ENCODE measurements at regions not wholly inside any gene's neighbourhood (a gene's known extent, or its start where the extent isn't known, plus 50 kb on each side); places are given as distances from the start of the nearest gene placed in this dataset.

- no peaks in the 10 kb centered on the region for H3K36me3 ChIP-seq (replicated peaks in 1 of 2; ENCODE audit: control insufficient read depth in 1 of 2, insufficient read depth in 2 of 2, low read length in 1 of 2)
Measured at GRCh38 chr7:41069635-41070034, 633.3 kb downstream of the INHBA start.

GRCh38 chr7:41067576-41067975, 635.3 kb downstream of the INHBA start:
- 48% methylated on average over 1 of the region's 1 CpG for WGBS (ENCODE audit: low lambda C conversion rate)
- Histone ChIP-seq H3K4me1 (ENCODE audit: control insufficient read depth in 1 of 2, insufficient read depth in 2 of 2, low read depth in 1 of 2, low read length in 1 of 2) (no peaks in the 10 kb centered on the region; a peak in 1 of 4 replicates), H3K79me2 (ENCODE audit: insufficient read depth) (no peaks in the 10 kb centered on the region), H3F3A (replicated peaks; ENCODE audit: insufficient read depth) (no peaks in the 10 kb centered on the region), H3K27ac (ENCODE audit: low read depth in 2 of 2, low read length in 1 of 2) (no peak overlapping the region), H2AFZ (ENCODE audit: low read depth) (no peak overlapping the region), H3K36me3 (replicated peaks in 1 of 2; ENCODE audit: control insufficient read depth in 1 of 2, insufficient read depth in 2 of 2, low read length in 1 of 2) (no peaks in the 10 kb centered on the region), H4K20me1 (ENCODE audit: insufficient read depth) (no peaks in the 10 kb centered on the region), H3K4me3 (ENCODE audit: low read depth in 2 of 2, low read length in 1 of 2) (no peak overlapping the region), H3K9me2 (no peaks in the 10 kb centered on the region), H3K9me3 (0 out of 2 replicates have a peak, but pooled peaks cover 7% of the 10 kb centered on the region), H3K9ac (no peak overlapping the region), H3K4me2 (no peak overlapping the region), H3K27me3 (ENCODE audit: insufficient read depth) (no peaks in the 10 kb centered on the region)
- CTCF ChIA-PET = no interaction called here
- TF ChIP-seq NRF1 (IDR thresholded peaks at IDR 0.05; ENCODE audit: low read depth, low read length) (no peak), ZBTB33 (IDR thresholded peaks at IDR 0.05; ENCODE audit: borderline replicate concordance, low read depth) (no peak)
- POLR2A ChIA-PET = no interaction called here
- DNase-seq = no peak

More at GRCh38 chr7:41069635-41070034, 633.3 kb downstream of the INHBA start:
- Histone ChIP-seq H3K79me2 (ENCODE audit: insufficient read depth) (no peaks in the 10 kb centered on the region), H3K4me1 (ENCODE audit: control insufficient read depth in 1 of 2, insufficient read depth in 2 of 2, low read depth in 1 of 2, low read length in 1 of 2) (no peaks in the 10 kb centered on the region; a peak in 1 of 4 replicates), H4K20me1 (ENCODE audit: insufficient read depth) (no peaks in the 10 kb centered on the region), H3K27ac (ENCODE audit: low read depth in 2 of 2, low read length in 1 of 2) (no peak overlapping the region), H3K9me2 (no peaks in the 10 kb centered on the region), H2AFZ (ENCODE audit: low read depth) (no peak overlapping the region), H3K9ac (no peak overlapping the region), H3K4me2 (no peak overlapping the region), H3K9me3 (0 out of 2 replicates have a peak, but pooled peaks cover 7% of the 10 kb centered on the region), H3F3A (replicated peaks; ENCODE audit: insufficient read depth) (no peaks in the 10 kb centered on the region), H3K27me3 (ENCODE audit: insufficient read depth) (no peaks in the 10 kb centered on the region), H3K4me3 (ENCODE audit: low read depth in 2 of 2, low read length in 1 of 2) (no peak overlapping the region)
- TF ChIP-seq FOSL2 (IDR thresholded peaks at IDR 0.05; ENCODE audit: borderline replicate concordance, low read depth) (no peak), CHD2 (IDR thresholded peaks at IDR 0.05; ENCODE audit: low read length, partially characterized antibody) (no peak), FOXJ3 (CRISPR knock-in tag; IDR thresholded peaks at IDR 0.05) (no peak), TEAD4 (IDR thresholded peaks at IDR 0.05; ENCODE audit: borderline replicate concordance, insufficient read depth) (no peak)
- CTCF ChIA-PET = no interaction called here
- POLR2A ChIA-PET = no interaction called here
- no peak for DNase-seq
- 92% methylated on average over 3 of the region's 3 CpGs for WGBS (ENCODE audit: low lambda C conversion rate)

GRCh38 chr7:41065663-41066062, 637.2 kb downstream of the INHBA start:
- H3K4me2 ChIP-seq = no peak overlapping the region
- no peak for TF ChIP-seq POLR2AphosphoS5 (IDR thresholded peaks at IDR 0.05; ENCODE audit: low read depth, low read length)
- TF ChIP-seq EZH2phosphoT487 (IDR thresholded peaks at IDR 0.05; ENCODE audit: borderline replicate concordance, low read depth) = no peak
- TF ChIP-seq SMC3 (IDR thresholded peaks at IDR 0.05; ENCODE audit: low read depth, low read length) = no peak
- no peak for TF ChIP-seq RAD21 (IDR thresholded peaks at IDR 0.05; ENCODE audit: low read length)
- no peak for TF ChIP-seq TEAD4 (IDR thresholded peaks at IDR 0.05; ENCODE audit: borderline replicate concordance, insufficient read depth)
- TF ChIP-seq MXI1 (IDR thresholded peaks at IDR 0.05; ENCODE audit: low read depth, low read length) = no peak
- TF ChIP-seq SIN3A (IDR thresholded peaks at IDR 0.05; ENCODE audit: borderline replicate concordance, low read depth, low read length) = no peak
- no peak for TF ChIP-seq FOXJ3 (CRISPR knock-in tag; IDR thresholded peaks at IDR 0.05)
- no peak for TF ChIP-seq EP300 (IDR thresholded peaks at IDR 0.05; ENCODE audit: borderline replicate concordance in 1 of 2, low read depth in 1 of 2, low read length in 1 of 2)
- TF ChIP-seq, protein P1, sequence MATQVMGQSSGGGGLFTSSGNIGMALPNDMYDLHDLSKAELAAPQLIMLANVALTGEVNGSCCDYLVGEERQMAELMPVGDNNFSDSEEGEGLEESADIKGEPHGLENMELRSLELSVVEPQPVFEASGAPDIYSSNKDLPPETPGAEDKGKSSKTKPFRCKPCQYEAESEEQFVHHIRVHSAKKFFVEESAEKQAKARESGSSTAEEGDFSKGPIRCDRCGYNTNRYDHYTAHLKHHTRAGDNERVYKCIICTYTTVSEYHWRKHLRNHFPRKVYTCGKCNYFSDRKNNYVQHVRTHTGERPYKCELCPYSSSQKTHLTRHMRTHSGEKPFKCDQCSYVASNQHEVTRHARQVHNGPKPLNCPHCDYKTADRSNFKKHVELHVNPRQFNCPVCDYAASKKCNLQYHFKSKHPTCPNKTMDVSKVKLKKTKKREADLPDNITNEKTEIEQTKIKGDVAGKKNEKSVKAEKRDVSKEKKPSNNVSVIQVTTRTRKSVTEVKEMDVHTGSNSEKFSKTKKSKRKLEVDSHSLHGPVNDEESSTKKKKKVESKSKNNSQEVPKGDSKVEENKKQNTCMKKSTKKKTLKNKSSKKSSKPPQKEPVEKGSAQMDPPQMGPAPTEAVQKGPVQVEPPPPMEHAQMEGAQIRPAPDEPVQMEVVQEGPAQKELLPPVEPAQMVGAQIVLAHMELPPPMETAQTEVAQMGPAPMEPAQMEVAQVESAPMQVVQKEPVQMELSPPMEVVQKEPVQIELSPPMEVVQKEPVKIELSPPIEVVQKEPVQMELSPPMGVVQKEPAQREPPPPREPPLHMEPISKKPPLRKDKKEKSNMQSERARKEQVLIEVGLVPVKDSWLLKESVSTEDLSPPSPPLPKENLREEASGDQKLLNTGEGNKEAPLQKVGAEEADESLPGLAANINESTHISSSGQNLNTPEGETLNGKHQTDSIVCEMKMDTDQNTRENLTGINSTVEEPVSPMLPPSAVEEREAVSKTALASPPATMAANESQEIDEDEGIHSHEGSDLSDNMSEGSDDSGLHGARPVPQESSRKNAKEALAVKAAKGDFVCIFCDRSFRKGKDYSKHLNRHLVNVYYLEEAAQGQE (IDR thresholded peaks at IDR 0.05; ENCODE audit: low read depth, low read length) = no peak
- TF ChIP-seq NFIC (IDR thresholded peaks at IDR 0.05; ENCODE audit: borderline replicate concordance) = no peak
- no peak for TF ChIP-seq FOXM1 (IDR thresholded peaks at IDR 0.05; ENCODE audit: low read depth)
- H3K9ac ChIP-seq = no peak overlapping the region
- H3K9me3 ChIP-seq = no peaks in the 10 kb centered on the region
- CTCF ChIA-PET = interaction anchor here (0.6 to 0.8 kb wide), 2 partner anchors 11 to 18 kb away, joined by 3 read pairs; no protein-coding TSS in a partner anchor
- WGBS (ENCODE audit: low lambda C conversion rate) = 90% methylated on average over 4 of the region's 4 CpGs
- no peaks in the 10 kb centered on the region for H3K79me2 ChIP-seq (ENCODE audit: insufficient read depth)
- H3K4me3 ChIP-seq (ENCODE audit: low read depth in 2 of 2, low read length in 1 of 2) = no peak overlapping the region
- no peak overlapping the region for H3K27ac ChIP-seq (ENCODE audit: low read depth in 2 of 2, low read length in 1 of 2)
- no peak overlapping the region for H2AFZ ChIP-seq (ENCODE audit: low read depth)
- no peaks in the 10 kb centered on the region for H3K9me2 ChIP-seq
- no peaks in the 10 kb centered on the region; a peak in 1 of 4 replicates for H3K4me1 ChIP-seq (ENCODE audit: control insufficient read depth in 1 of 2, insufficient read depth in 2 of 2, low read depth in 1 of 2, low read length in 1 of 2)
- no peaks in the 10 kb centered on the region for H3K36me3 ChIP-seq (replicated peaks in 1 of 2; ENCODE audit: control insufficient read depth in 1 of 2, insufficient read depth in 2 of 2, low read length in 1 of 2)
- H4K20me1 ChIP-seq (ENCODE audit: insufficient read depth) = no peaks in the 10 kb centered on the region
- DNase-seq = no peak
- no peaks in the 10 kb centered on the region for H3K27me3 ChIP-seq (ENCODE audit: insufficient read depth)
- POLR2A ChIA-PET = no interaction called here
- H3F3A ChIP-seq (replicated peaks; ENCODE audit: insufficient read depth) = no peaks in the 10 kb centered on the region

All from SK-N-SH (cell line).